ENCODE measurements at regions not wholly inside any gene's neighbourhood (a gene's known extent, or its start where the extent isn't known, plus 50 kb on each side); places are given as distances from the start of the nearest gene placed in this dataset.

DNA sequence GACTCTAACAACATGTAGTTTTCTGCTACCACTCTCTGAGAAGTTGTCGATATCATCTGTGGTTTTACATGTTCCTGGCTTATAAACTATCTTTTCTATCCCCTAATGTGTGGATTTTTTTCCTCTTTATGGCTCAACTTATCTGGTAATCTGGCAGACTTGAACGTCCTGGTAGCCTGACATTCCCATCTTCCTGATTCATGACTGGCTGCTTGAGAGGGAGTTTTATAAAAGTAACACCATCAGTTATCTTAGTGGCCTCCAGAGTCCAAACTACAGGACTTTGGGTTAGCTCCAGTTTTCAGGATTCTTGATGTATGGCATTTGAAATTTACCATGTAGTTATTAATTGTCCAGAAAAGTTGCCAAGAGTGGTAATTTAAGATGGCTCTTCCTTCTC is 174.0 kb upstream of the GULP1 start:
- TF ChIP-seq, protein P1, sequence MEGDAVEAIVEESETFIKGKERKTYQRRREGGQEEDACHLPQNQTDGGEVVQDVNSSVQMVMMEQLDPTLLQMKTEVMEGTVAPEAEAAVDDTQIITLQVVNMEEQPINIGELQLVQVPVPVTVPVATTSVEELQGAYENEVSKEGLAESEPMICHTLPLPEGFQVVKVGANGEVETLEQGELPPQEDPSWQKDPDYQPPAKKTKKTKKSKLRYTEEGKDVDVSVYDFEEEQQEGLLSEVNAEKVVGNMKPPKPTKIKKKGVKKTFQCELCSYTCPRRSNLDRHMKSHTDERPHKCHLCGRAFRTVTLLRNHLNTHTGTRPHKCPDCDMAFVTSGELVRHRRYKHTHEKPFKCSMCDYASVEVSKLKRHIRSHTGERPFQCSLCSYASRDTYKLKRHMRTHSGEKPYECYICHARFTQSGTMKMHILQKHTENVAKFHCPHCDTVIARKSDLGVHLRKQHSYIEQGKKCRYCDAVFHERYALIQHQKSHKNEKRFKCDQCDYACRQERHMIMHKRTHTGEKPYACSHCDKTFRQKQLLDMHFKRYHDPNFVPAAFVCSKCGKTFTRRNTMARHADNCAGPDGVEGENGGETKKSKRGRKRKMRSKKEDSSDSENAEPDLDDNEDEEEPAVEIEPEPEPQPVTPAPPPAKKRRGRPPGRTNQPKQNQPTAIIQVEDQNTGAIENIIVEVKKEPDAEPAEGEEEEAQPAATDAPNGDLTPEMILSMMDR (IDR thresholded peaks at IDR 0.05; ENCODE audit: unreplicated experiment) = no peak
- intact Hi-C loops (cut with micrococcal nuclease; ENCODE audit: unreplicated experiment) = no loop called here
- H3K27ac Mint-ChIP-seq (ENCODE audit: unreplicated experiment) = no peak overlapping the region
- no TSS peak for BruUV-seq (replicated peaks)
- no peaks in the 10 kb centered on the region for H3K4me1 Mint-ChIP-seq (ENCODE audit: low read depth, unreplicated experiment)
- H3K27me3 Mint-ChIP-seq (ENCODE audit: unreplicated experiment) = no peaks in the 10 kb centered on the region
- H3K36me3 Mint-ChIP-seq (ENCODE audit: insufficient read depth, unreplicated experiment) = no peaks in the 10 kb centered on the region
- no peaks in the 10 kb centered on the region for H3K9me3 Mint-ChIP-seq (ENCODE audit: low read depth, unreplicated experiment)
- no peak overlapping the region for H3K4me3 Mint-ChIP-seq (ENCODE audit: low read depth, unreplicated experiment)
- CTCF ChIA-PET = no interaction called here
- DNase-seq = no peak

DNA sequence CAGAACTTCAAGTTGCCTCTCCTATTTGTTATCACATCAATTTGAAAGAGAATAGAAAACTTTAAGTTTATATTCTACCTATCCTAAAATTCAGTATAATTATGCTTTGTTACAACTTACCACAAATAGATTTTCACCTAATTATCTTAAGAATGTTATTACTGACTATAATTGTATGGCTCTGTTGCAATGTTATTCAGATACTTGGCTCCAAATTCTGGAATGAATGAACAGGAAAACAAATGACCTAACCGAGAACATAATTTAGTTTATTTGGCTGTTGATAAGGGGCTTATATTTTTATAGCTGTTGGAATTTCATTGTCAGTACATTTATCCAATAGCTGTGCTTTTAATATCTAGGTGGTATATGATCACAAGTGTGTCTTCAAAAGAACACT is 173.2 kb upstream of the GULP1 start:
- TF ChIP-seq, protein P1 (IDR thresholded peaks at IDR 0.05; ENCODE audit: unreplicated experiment) = no peak
- H3K27me3 Mint-ChIP-seq (ENCODE audit: unreplicated experiment) = no peaks in the 10 kb centered on the region
- H3K36me3 Mint-ChIP-seq (ENCODE audit: insufficient read depth, unreplicated experiment) = no peaks in the 10 kb centered on the region
- BruUV-seq (replicated peaks) = no TSS peak
- no peak overlapping the region for H3K27ac Mint-ChIP-seq (ENCODE audit: unreplicated experiment)
- intact Hi-C loops (cut with micrococcal nuclease; ENCODE audit: unreplicated experiment) = no loop called here
- H3K4me3 Mint-ChIP-seq (ENCODE audit: low read depth, unreplicated experiment) = no peak overlapping the region
- DNase-seq = no peak
- CTCF ChIA-PET = no interaction called here
- no peaks in the 10 kb centered on the region for H3K4me1 Mint-ChIP-seq (ENCODE audit: low read depth, unreplicated experiment)
- no peaks in the 10 kb centered on the region for H3K9me3 Mint-ChIP-seq (ENCODE audit: low read depth, unreplicated experiment)

- Mint-ChIP-seq H3K36me3 (ENCODE audit: insufficient read depth, unreplicated experiment) (no peaks in the 10 kb centered on the region), H3K27ac (ENCODE audit: unreplicated experiment) (no peak overlapping the region), H3K4me3 (ENCODE audit: low read depth, unreplicated experiment) (no peak overlapping the region), H3K4me1 (ENCODE audit: low read depth, unreplicated experiment) (no peaks in the 10 kb centered on the region), H3K27me3 (ENCODE audit: unreplicated experiment) (no peaks in the 10 kb centered on the region), H3K9me3 (ENCODE audit: low read depth, unreplicated experiment) (no peaks in the 10 kb centered on the region)
- TF ChIP-seq, protein P1 (IDR thresholded peaks at IDR 0.05; ENCODE audit: unreplicated experiment) = no peak
- intact Hi-C loops (cut with micrococcal nuclease; ENCODE audit: unreplicated experiment) = no loop called here
- no peak for DNase-seq
- CTCF ChIA-PET = no interaction called here
- no TSS peak for BruUV-seq (replicated peaks)
These were observed 172.4 kb upstream of the GULP1 start for GRCh38 chr2:188119112-188119838.

- Mint-ChIP-seq H3K36me3 (ENCODE audit: insufficient read depth, unreplicated experiment) (no peaks in the 10 kb centered on the region), H3K4me3 (ENCODE audit: low read depth, unreplicated experiment) (no peak overlapping the region), H3K27ac (ENCODE audit: unreplicated experiment) (no peak overlapping the region), H3K9me3 (ENCODE audit: low read depth, unreplicated experiment) (no peaks in the 10 kb centered on the region), H3K27me3 (ENCODE audit: unreplicated experiment) (no peaks in the 10 kb centered on the region), H3K4me1 (ENCODE audit: low read depth, unreplicated experiment) (no peaks in the 10 kb centered on the region)
- no TSS peak for BruUV-seq (replicated peaks)
- intact Hi-C loops (cut with micrococcal nuclease; ENCODE audit: unreplicated experiment) = no loop called here
- DNase-seq = no peak
- CTCF ChIA-PET = no interaction called here
- TF ChIP-seq, protein P1 (IDR thresholded peaks at IDR 0.05; ENCODE audit: unreplicated experiment) = no peak
These were observed 168.7 kb upstream of the GULP1 start for GRCh38 chr2:188122985-188123384.
